ENCODE measurements at regions not wholly inside any gene's neighbourhood (a gene's known extent, or its start where the extent isn't known, plus 50 kb on each side); places are given as distances from the start of the nearest gene placed in this dataset.

- DNase-seq (ENCODE audit: low read depth), result peak; percentile 4
- no peak overlapping the region for H3K4me3 ChIP-seq (ENCODE audit: control insufficient read depth, low read depth, low read length)
- no peak for TF ChIP-seq CTCF (conservative IDR thresholded peaks at IDR 0.05; ENCODE audit: control insufficient read depth, insufficient read depth, low read depth, low read length)
These were observed 62.8 kb upstream of the DPH5 start for GRCh38 chr1:101088431-101088830.

GRCh38 chr1:101086783-101087182 is 61.2 kb upstream of the DPH5 start:
- DNase-seq (ENCODE audit: low read depth), result no peak
- no peak overlapping the region for H3K4me3 ChIP-seq (ENCODE audit: control insufficient read depth, low read depth, low read length)
- no peak for TF ChIP-seq CTCF (conservative IDR thresholded peaks at IDR 0.05; ENCODE audit: control insufficient read depth, insufficient read depth, low read depth, low read length)

GRCh38 chr1:101081496-101082488 is 56.2 kb upstream of the DPH5 start:
- no peak for DNase-seq (ENCODE audit: low read depth)
- H3K4me3 ChIP-seq (ENCODE audit: control insufficient read depth, low read depth, low read length), result no peak overlapping the region
- no peak for TF ChIP-seq CTCF (conservative IDR thresholded peaks at IDR 0.05; ENCODE audit: control insufficient read depth, insufficient read depth, low read depth, low read length)

GRCh38 chr1:101080859-101081258 is 55.3 kb upstream of the DPH5 start:
- H3K4me3 ChIP-seq (ENCODE audit: control insufficient read depth, low read depth, low read length), result no peak overlapping the region
- TF ChIP-seq CTCF (conservative IDR thresholded peaks at IDR 0.05; ENCODE audit: control insufficient read depth, insufficient read depth, low read depth, low read length), result no peak
- no peak for DNase-seq (ENCODE audit: low read depth)

- no peak for TF ChIP-seq CTCF (conservative IDR thresholded peaks at IDR 0.05; ENCODE audit: control insufficient read depth, insufficient read depth, low read depth, low read length)
- DNase-seq (ENCODE audit: low read depth), result no peak
- no peak overlapping the region for H3K4me3 ChIP-seq (ENCODE audit: control insufficient read depth, low read depth, low read length)
These were observed 53.8 kb upstream of the DPH5 start for GRCh38 chr1:101079341-101079740.

- H3K4me3 ChIP-seq (ENCODE audit: control insufficient read depth, low read depth, low read length), result no peak overlapping the region
- no peak for TF ChIP-seq CTCF (conservative IDR thresholded peaks at IDR 0.05; ENCODE audit: control insufficient read depth, insufficient read depth, low read depth, low read length)
- no peak for DNase-seq (ENCODE audit: low read depth)
These were observed 52.3 kb upstream of the DPH5 start for GRCh38 chr1:101077849-101078248.
